ENCODE measurements at regions not wholly inside any gene's neighbourhood (a gene's known extent, or its start where the extent isn't known, plus 50 kb on each side); places are given as distances from the start of the nearest gene placed in this dataset.

GRCh38 chr10:104527013-104527412 is 114.1 kb upstream of the SORCS3 start:
- TF ChIP-seq ZNF274 (IDR thresholded peaks at IDR 0.05; ENCODE audit: insufficient read depth, insufficient read length) (no peak), SP1 (IDR thresholded peaks at IDR 0.05; ENCODE audit: low read depth, low read length) (no peak), TAF1 (IDR thresholded peaks at IDR 0.05; ENCODE audit: borderline replicate concordance, low read depth, low read length) (no peak), CEBPZ (IDR thresholded peaks at IDR 0.05; ENCODE audit: low read depth, low read length) (no peak), POLR2A (IDR thresholded peaks at IDR 0.05; ENCODE audit: low read depth, low read length) (no peak), YBX1 (IDR thresholded peaks at IDR 0.05) (no peak), GATAD2B (conservative IDR thresholded peaks at IDR 0.05; ENCODE audit: low read depth) (no peak), GABPA (IDR thresholded peaks at IDR 0.05; ENCODE audit: low read depth) (no peak)

Measured in GM12878 (cell line).